ENCODE measurements at regions not wholly inside any gene's neighbourhood (a gene's known extent, or its start where the extent isn't known, plus 50 kb on each side); places are given as distances from the start of the nearest gene placed in this dataset.

GRCh38 chr15:36050899-36051298, 504.9 kb upstream of the DPH6 start:
- TF ChIP-seq CTCF (IDR thresholded peaks at IDR 0.05) (no peak), POLR2A (IDR thresholded peaks at IDR 0.05) (no peak)
